Right lung (tissue), 2 donors: ENCODE measurements at regions not wholly inside any gene's neighbourhood (a gene's known extent, or its start where the extent isn't known, plus 50 kb on each side); places are given as distances from the start of the nearest gene placed in this dataset.

Experiments used
- DNase-seq, 2 donors: peaks; one replicate each; pipeline ENCODE4 v3.0.0-alpha.2; 2013

GRCh38 chr2:81714817-81715216 is 1410.3 kb upstream of the LRRTM1 start:
- DNase-seq = no peak

GRCh38 chr2:81706856-81707255 is 1402.3 kb upstream of the LRRTM1 start:
- no peak for DNase-seq

- DNase-seq = no peak
Measured at GRCh38 chr2:81703831-81704230, 1399.3 kb upstream of the LRRTM1 start.

GRCh38 chr2:81692566-81692965 is 1388.0 kb upstream of the LRRTM1 start:
- DNase-seq = no peak

GRCh38 chr2:81675641-81676040 is 1371.1 kb upstream of the LRRTM1 start:
- no peak for DNase-seq

DNA sequence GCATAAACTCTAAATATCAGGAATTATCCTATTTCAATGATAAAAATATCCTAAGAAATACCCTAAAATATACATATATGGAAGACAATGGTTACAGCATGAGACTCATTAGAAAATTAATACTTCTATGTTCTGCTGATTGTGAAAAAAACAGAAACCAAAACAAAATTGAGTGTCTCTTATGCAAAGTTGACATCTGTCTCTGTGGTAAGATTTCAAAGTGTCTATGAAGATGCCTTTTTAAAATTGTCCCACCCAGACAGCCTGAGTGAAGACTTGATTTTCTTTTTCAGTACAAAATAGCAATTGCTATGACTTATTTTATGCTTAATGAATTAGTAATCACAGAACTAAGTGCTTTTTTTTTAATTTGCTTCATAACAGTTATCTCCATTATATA is 1368.4 kb upstream of the LRRTM1 start:
- no peak for DNase-seq

DNA sequence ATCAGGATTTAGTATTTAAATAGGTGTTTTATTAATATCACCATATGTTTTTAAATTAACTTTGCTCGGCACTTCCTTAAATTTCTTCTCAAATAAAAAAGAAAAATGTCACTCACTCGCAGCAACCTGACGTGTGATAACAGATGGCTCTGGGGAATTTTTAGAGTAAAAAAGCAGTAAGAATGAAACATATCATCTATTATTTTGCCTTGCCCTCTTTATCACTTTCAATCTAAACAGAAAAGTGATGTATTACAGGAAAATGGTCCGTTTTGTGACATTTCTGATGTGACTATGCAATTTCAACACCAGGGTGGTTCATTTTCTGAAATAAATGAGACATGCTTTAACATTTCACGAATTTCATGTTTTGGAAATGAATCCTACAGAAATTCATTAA is 1368.0 kb upstream of the LRRTM1 start:
- no peak for DNase-seq

DNA sequence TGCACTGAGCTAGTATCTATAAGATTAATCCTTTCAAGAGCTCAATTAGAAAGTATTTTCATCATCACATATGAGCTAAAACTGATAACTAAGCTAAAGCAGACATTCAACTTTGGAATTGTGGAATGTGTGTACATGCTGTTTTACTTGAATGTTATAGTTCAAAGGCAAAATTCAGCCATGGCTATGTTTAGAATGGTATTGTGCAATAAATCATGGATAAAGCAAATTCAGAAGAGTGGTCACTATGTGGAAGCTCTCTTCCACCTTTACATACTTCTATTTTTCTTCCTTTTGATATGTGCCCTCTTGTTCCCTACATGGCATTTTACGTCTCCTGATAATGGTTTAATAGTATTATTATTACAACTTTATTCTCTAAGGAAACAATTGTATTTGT is 1366.3 kb upstream of the LRRTM1 start:
- no peak for DNase-seq

GRCh38 chr2:81661081-81661480 is 1356.5 kb upstream of the LRRTM1 start:
- DNase-seq = no peak

DNA sequence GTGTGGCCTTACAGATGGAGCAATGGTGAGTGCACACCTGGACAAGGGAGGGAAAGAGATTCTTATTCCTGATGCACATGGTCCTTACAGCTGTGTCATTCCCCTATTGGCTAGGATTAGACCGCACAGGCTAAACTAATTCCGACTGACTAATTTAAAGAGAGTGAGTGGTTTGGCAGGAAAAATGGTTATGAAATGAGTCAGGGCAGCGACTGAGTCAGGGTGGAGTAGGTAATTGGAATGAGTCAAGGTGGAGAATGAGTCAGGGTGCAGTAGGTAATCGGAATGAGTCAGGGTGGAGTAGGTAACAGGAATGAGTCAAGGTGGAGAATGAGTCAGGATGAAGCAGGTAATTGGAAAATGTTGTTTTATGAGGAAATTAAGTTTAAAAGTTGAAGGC is 1353.7 kb upstream of the LRRTM1 start:
- DNase-seq = no peak

DNA sequence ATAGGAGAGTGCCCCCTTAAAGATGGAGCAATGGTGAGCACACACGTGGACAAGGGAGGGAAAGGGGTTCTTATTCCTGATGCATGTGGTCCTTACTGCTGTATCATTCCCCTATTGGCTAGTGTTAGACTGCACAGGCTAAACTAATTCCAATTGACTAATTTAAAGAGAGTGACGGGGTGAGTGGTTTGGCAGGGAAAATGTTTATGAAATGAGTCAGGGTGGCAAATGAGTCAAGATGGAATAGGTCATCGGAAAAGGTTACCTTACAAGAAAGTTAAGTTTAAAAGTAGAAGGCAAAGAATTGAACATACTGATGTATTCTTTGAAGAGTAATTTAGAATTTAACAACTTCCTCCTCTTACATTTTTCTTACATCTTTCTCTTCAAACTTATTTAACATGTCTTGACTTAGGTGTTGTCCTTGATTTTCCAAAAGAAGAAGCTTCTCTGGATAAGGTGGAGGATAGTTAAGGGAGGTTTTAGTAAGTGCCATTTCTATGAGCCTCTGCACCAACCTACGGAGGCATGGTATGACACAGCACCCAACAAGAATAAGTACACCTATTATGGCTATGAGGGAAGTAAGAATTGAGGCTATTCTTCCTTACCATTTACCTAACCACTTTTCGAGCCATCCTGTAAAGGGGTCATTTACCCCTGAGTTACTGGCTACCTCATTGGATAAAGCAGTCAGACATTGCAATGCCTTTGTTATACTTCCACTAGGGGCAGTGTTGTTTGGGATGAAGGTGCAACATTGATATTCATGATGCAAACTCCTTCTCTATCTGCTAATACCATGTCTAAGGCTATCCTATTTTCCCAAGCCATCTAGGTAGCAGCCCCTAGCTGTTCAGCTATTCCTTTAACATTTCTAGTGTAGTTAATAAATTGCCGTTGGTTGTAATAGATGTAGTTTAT is 1345.8 kb upstream of the LRRTM1 start:
- DNase-seq = no peak

GRCh38 chr2:81648806-81649205 is 1344.3 kb upstream of the LRRTM1 start:
- DNase-seq = no peak

GRCh38 chr2:81648370-81648769 is 1343.8 kb upstream of the LRRTM1 start:
- DNase-seq = no peak

DNA sequence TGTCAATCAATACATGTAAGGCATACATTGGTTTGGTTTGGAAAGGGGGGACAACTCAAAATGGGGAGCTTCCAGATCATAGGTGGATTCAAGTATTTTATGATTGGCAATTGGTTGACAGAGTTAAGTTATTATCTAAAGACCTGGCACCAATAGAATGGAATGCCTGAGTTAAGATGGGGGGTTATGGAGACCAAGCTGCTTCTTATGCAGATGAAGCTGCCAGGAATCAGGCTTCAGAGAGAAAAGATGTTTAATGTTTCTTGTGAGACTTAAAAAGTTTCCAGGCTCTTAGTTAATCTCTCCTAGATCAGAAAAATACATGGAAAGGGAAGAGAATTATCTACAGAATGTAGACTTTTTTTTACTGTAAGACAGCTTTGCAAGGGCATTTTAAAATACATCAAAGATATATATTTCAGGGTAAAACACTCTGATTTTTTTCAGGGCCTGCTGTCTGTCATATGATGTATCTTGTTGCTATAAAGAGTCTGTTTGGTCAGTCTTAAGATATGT is 1343.2 kb upstream of the LRRTM1 start:
- DNase-seq = no peak

- no peak for DNase-seq
Measured at GRCh38 chr2:81645745-81646301, 1341.3 kb upstream of the LRRTM1 start.

GRCh38 chr2:81644189-81644588 is 1339.6 kb upstream of the LRRTM1 start:
- no peak for DNase-seq

- DNase-seq = no peak
Measured at GRCh38 chr2:81624825-81625224, 1320.3 kb upstream of the LRRTM1 start.

DNA sequence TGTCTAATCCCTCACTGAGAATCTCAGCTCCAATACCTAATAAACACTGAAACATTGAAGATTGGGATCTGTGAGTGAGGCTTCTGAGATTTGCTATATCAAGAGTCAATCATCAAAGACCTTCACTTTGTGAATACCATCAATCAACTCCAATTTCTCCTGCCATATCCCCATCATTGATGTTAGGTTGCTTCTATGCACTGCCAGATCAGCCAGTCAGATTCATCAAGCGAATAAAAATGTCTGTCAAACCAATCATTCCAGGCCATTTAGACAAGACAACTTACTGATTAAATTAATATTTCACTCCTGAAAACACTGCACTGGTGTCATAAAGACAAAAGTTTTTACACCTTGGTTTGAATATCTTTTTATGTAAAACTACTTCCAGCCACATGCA is 1295.5 kb upstream of the LRRTM1 start:
- no peak for DNase-seq

- DNase-seq = no peak
Measured at GRCh38 chr2:81598453-81598852, 1293.9 kb upstream of the LRRTM1 start.

- no peak for DNase-seq
Measured at GRCh38 chr2:81589406-81589805, 1284.9 kb upstream of the LRRTM1 start.

DNA sequence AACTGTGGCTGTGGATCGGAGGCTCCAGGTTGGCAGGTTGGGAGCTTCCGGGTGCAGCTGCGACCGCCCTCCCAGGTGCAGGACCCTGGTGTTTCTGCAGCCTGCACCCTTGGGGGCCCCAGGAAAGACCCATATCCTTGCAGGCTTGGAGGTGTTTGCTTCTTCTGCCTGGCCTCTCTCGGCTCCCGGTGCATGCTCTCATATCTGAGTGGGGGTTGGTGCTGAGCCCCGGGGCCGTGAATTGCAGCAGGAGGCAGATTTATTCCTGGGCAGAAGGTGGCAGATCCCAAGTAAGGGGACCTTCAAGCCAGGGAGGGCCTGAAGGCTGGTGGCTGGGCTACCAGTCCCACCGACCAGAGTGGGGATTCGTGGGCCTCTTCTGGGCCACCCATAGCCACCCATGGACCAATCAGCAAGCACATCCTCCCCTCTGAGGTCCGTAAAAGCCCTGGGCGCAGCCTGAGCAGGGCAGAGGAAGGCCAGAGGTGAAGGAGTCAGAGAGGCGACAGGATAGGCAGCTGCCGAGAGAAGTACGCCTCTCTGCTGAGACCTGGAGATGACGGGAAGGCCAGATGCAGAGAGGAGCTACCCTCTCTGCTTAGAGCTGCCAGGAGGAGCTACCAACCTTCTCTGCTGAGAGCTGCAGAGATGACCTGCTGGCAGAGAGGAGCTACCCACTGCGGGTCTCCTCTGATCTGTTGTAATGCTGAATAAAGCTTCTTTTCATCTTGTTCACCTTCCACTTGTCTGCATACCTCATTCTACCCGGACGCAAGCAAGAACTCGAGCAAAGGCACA is 1279.0 kb upstream of the LRRTM1 start:
- no peak for DNase-seq

DNA sequence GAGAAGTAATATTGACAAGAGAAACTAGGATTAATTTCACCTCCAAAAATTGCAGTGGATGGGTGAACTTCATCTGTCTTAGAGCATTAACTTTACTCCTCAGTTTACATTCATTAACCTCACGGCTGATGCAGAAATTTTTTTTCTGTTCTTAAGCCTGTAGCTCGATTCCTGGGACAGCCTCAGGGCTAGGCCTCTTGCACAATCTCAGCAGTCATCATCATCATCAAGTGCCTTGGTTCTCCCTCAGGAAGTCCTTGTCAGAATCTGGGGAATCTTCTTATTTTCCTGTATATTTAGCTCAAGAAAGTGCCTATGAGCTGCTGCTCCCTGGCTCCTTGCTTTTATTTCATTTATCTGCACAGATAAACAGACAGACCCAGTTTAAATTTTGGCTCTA is 1272.2 kb upstream of the LRRTM1 start:
- no peak for DNase-seq
